Chondrocyte (in vitro differentiated cells): ENCODE measurements at regions not wholly inside any gene's neighbourhood (a gene's known extent, or its start where the extent isn't known, plus 50 kb on each side); places are given as distances from the start of the nearest gene placed in this dataset.

ENCODE experiments used
- DNase-seq: peaks from one replicate; pipeline ENCODE4 v3.0.0; 2021; ENCODE audit warnings: mixed read lengths, low spot score
- H3K27ac Mint-ChIP-seq: one replicate; pipeline ENCODE4 v1.8.0; 2021; ENCODE audit warnings: mild to moderate bottlenecking, moderate library complexity, mixed read lengths; ENCODE audit not compliant: unreplicated experiment
- H3K27me3 Mint-ChIP-seq: 2 replicates; pipeline ENCODE4 v1.8.0; 2021; ENCODE audit warnings: low read depth, mixed read lengths
- H3K36me3 Mint-ChIP-seq: 2 replicates; pipeline ENCODE4 v1.8.0; 2021; ENCODE audit warnings: low read depth, mixed read lengths
- H3K4me1 Mint-ChIP-seq: 2 replicates; pipeline ENCODE4 v1.8.0; 2021; ENCODE audit warnings: low read depth, mild to moderate bottlenecking, mixed read lengths
- H3K4me3 Mint-ChIP-seq: one replicate; pipeline ENCODE4 v1.8.0; 2021; ENCODE audit warnings: mild to moderate bottlenecking, moderate library complexity, mixed read lengths; ENCODE audit not compliant: unreplicated experiment
- H3K9me3 Mint-ChIP-seq: 2 replicates; pipeline ENCODE4 v1.8.0; 2021; ENCODE audit warnings: low read depth, mixed read lengths
- TF ChIP-seq, protein P1 (sequence below): fragments of 200-600 bp; sonication (generic); IDR thresholded peaks from 2 replicates; pipeline ENCODE4 v1.5.0; 2021; ENCODE audit warnings: antibody characterized with exemption, mild to moderate bottlenecking, moderate library complexity

DNA sequence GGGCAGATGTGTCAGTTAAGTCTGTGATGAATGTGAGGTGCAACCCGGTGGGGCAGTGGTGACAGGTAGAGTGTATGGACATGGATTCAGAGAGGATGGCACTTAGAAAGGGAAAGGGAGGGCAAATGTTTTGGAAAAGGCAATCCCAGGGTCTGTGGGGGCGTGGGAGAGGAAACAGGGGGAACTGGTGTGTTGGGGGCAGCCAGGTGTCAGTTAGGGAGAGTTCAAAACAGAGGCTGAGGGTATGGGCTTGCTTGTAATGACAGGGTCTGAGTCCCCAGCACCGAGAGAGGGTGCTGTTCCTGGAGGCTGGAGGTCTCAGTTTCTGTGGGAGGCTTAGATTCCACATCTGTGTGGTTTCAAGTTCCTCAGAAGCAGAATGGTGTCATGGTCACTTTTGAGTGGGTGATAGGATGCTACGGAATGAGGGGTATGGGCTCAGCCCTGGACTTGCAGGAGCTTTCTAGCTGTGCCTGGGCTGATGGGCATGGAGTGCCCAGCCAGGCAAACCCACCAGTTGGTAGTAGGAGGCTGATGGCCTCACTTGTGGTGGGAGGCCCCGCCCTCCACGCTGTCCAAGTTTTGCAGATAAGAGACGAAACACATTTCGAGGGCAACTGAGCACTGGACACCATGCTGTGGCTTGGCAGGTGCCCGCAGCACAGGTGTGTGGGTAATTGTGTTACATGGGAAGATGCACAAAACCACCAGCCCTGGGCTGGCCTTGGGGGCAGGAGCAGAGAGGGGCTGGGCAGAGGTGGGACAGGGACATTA lies 209.4 kb downstream of the RPLP1 start:
- Mint-ChIP-seq H3K27me3 (peaks cover 30% of the 10 kb centered on the region), H3K4me3 (no peak overlapping the region), H3K9me3 (no peaks in the 10 kb centered on the region)

DNA sequence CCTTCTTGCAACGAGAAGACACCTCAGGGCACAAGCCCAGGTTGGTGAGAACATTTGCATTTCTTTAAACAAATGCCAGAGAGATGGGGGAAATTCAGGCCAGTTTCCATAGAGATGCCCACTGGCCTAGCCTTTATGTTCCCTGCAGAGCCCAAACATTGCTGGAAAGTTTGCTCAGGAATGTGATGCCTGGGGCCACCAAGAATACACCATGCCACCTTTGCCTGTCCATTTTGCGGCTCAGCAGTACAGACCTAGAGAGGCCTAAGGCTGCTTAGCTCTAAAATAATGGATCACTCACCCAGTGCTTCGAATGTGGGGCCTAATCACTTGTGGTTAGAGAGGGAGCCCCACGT lies 210.0 kb downstream of the RPLP1 start:
- peaks cover 25% of the 10 kb centered on the region for H3K27me3 Mint-ChIP-seq
- no peak for DNase-seq
- H3K4me3 Mint-ChIP-seq: no peak overlapping the region
- no peak overlapping the region for H3K27ac Mint-ChIP-seq
- H3K36me3 Mint-ChIP-seq: no peaks in the 10 kb centered on the region
- H3K9me3 Mint-ChIP-seq: no peaks in the 10 kb centered on the region
- peaks cover 10% of the 10 kb centered on the region for H3K4me1 Mint-ChIP-seq
- TF ChIP-seq, protein P1, sequence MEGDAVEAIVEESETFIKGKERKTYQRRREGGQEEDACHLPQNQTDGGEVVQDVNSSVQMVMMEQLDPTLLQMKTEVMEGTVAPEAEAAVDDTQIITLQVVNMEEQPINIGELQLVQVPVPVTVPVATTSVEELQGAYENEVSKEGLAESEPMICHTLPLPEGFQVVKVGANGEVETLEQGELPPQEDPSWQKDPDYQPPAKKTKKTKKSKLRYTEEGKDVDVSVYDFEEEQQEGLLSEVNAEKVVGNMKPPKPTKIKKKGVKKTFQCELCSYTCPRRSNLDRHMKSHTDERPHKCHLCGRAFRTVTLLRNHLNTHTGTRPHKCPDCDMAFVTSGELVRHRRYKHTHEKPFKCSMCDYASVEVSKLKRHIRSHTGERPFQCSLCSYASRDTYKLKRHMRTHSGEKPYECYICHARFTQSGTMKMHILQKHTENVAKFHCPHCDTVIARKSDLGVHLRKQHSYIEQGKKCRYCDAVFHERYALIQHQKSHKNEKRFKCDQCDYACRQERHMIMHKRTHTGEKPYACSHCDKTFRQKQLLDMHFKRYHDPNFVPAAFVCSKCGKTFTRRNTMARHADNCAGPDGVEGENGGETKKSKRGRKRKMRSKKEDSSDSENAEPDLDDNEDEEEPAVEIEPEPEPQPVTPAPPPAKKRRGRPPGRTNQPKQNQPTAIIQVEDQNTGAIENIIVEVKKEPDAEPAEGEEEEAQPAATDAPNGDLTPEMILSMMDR: no peak

More for the DNA sequence above, 209.4 kb downstream of the RPLP1 start:
- H3K4me1 Mint-ChIP-seq: peaks cover 10% of the 10 kb centered on the region
- TF ChIP-seq, protein P1: no peak
- no peaks in the 10 kb centered on the region for H3K36me3 Mint-ChIP-seq
- no peak overlapping the region for H3K27ac Mint-ChIP-seq
- no peak for DNase-seq

DNA sequence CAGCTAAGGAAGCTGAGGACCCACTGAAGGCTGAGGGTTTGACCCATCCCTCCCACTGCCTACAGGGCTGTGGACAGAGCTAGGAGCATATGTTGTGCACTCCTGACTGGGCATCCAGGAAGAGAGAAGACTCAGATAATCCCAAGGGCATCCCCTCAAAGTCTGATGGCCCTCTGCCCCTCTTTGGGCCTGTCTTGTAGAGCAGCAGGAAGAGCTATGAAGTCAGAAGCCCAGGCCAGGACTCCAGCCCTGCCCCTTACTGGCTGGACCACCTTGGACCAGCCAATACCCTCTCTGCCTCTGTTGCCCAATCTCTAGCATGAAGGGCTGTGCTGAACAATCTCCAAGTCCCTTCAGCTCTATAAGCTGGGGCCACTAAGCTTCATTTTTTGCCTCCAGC lies 210.8 kb downstream of the RPLP1 start:
- H3K27me3 Mint-ChIP-seq: peaks cover 19% of the 10 kb centered on the region
- H3K9me3 Mint-ChIP-seq: no peaks in the 10 kb centered on the region

DNA sequence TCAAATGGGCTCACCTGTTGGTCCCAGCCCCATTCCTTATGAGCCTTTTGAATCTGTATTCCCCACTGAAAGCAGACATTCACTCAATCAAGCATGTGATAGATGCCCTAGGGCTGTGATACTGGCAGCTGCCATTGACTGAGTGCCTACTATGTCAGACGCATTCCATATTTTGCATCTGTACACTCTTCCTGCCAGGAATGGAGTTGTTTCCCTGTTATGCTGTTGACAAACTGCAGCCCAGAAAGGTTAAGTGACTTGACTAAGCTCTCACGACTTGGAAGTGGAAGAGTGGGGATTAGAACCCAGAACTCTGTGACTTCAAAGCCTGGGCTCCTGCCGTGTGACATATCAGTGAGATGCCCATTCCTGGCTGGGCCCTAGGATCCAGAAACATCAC lies 211.4 kb downstream of the RPLP1 start:
- DNase-seq: no peak
- no peaks in the 10 kb centered on the region for H3K36me3 Mint-ChIP-seq
- H3K4me1 Mint-ChIP-seq: peaks cover 16% of the 10 kb centered on the region
- no peaks in the 10 kb centered on the region for H3K9me3 Mint-ChIP-seq
- TF ChIP-seq, protein P1: no peak
- H3K4me3 Mint-ChIP-seq: no peak overlapping the region
- H3K27ac Mint-ChIP-seq: no peak overlapping the region
- H3K27me3 Mint-ChIP-seq: peaks cover 18% of the 10 kb centered on the region

More for the DNA sequence above, 210.8 kb downstream of the RPLP1 start:
- no peak overlapping the region for H3K4me3 Mint-ChIP-seq
- peaks cover 15% of the 10 kb centered on the region for H3K4me1 Mint-ChIP-seq
- no peak for DNase-seq
- no peaks in the 10 kb centered on the region for H3K36me3 Mint-ChIP-seq
- TF ChIP-seq, protein P1: no peak
- H3K27ac Mint-ChIP-seq: no peak overlapping the region

DNA sequence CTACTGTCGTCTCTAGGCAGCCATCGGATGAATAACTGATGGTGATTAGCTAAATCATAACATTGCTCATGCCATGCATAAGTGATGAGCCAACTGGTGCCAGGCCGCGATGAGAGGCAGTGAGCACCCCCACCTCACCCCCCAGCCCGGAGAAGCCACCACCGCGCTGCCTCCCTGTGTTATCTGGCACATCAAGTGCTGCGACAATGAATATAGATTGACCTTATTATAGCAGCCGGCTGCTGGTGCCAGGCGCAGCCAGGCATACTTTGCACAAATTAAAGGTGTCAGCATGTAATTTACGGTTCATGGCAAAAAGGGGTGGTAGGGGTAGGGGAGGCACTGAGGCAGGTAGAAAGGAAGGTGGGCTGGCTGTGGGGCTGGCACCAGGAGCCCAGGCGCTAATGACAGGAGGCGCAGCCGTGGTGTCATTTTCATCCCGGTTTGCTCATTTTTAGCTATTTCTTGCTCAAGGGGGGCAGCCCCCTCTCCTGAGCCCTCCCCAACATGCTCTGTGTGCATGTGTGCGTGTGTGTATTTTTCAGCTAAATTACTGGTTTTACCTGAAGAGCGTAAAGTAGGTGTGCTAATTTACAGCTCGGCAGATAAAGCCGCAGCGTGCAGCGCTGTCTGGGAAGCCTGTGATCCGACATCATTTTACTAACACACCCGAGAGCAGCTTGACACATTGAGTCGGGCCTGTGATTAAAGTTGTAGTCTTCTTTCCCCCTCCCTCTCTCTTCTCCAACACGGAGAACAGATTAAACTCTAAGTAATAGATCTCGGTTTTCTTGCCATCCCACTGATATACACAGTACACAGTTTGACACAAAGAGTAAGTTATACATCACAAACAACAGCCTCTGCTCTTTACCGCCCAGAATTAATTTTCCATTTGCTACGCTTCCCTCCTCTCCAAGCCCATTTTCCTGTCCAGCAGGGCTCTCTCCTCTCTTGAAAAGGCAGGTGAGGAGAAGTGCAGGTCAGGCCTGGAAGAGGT lies 212.3 kb downstream of the RPLP1 start:
- Mint-ChIP-seq H3K27ac (no peak overlapping the region), H3K27me3 (peaks cover 20% of the 10 kb centered on the region), H3K36me3 (no peaks in the 10 kb centered on the region), H3K4me1 (peaks cover 16% of the 10 kb centered on the region), H3K9me3 (no peaks in the 10 kb centered on the region), H3K4me3 (no peak overlapping the region)
- TF ChIP-seq, protein P1: no peak
- DNase-seq: no peak
